Astrocyte of the hippocampus (primary cell): ENCODE measurements at regions not wholly inside any gene's neighbourhood (a gene's known extent, or its start where the extent isn't known, plus 50 kb on each side); places are given as distances from the start of the nearest gene placed in this dataset.
A peak's percentile ranks its signal among the peaks of the same experiment; 100 is the strongest.

ENCODE experiments used
- DNase-seq: peaks from one replicate; pipeline ENCODE4 v3.0.0; 2011; ENCODE audit warnings: low read depth, low spot score

- DNase-seq, result no peak
Observed at GRCh38 chr7:18243731-18244130, 216.1 kb upstream of the PRPS1L1 start.

- DNase-seq, result no peak
Observed at GRCh38 chr7:18250133-18250532, 222.5 kb upstream of the PRPS1L1 start.

GRCh38 chr7:18257711-18258110, 230.1 kb upstream of the PRPS1L1 start:
- no peak for DNase-seq

GRCh38 chr7:18262058-18262457, 233.5 kb upstream of the HDAC9 start:
- DNase-seq, result peak; percentile 6

- DNase-seq, result no peak
Observed at GRCh38 chr7:18265611-18266281, 229.8 kb upstream of the HDAC9 start.

GRCh38 chr7:18268571-18268970, 227.0 kb upstream of the HDAC9 start:
- peak; percentile 15 for DNase-seq

- no peak for DNase-seq
Observed at GRCh38 chr7:18276380-18276779, 219.2 kb upstream of the HDAC9 start.

GRCh38 chr7:18278316-18278715, 217.2 kb upstream of the HDAC9 start:
- DNase-seq, result no peak

GRCh38 chr7:18283045-18283444, 212.5 kb upstream of the HDAC9 start:
- no peak for DNase-seq

GRCh38 chr7:18287482-18287881, 208.1 kb upstream of the HDAC9 start:
- no peak for DNase-seq

- no peak for DNase-seq
Observed at GRCh38 chr7:18288322-18289037, 207.1 kb upstream of the HDAC9 start.

- no peak for DNase-seq
Observed at GRCh38 chr7:18289788-18290187, 205.8 kb upstream of the HDAC9 start.

- no peak for DNase-seq
Observed at GRCh38 chr7:18290223-18290622, 205.3 kb upstream of the HDAC9 start.

- DNase-seq, result no peak
Observed at GRCh38 chr7:18290865-18291264, 204.7 kb upstream of the HDAC9 start.

- no peak for DNase-seq
Observed at GRCh38 chr7:18292584-18292983, 203.0 kb upstream of the HDAC9 start.

GRCh38 chr7:18293759-18294158, 201.8 kb upstream of the HDAC9 start:
- DNase-seq, result no peak

- DNase-seq, result no peak
Observed at GRCh38 chr7:18294411-18294810, 201.1 kb upstream of the HDAC9 start.

GRCh38 chr7:18295781-18296423, 199.6 kb upstream of the HDAC9 start:
- DNase-seq, result no peak

GRCh38 chr7:18302097-18302496, 193.5 kb upstream of the HDAC9 start:
- no peak for DNase-seq

- peak; percentile 73 for DNase-seq
Observed at GRCh38 chr7:18305866-18306265, 189.7 kb upstream of the HDAC9 start.

- DNase-seq, result no peak
Observed at GRCh38 chr7:18306696-18307095, 188.9 kb upstream of the HDAC9 start.

- no peak for DNase-seq
Observed at GRCh38 chr7:18308938-18309337, 186.6 kb upstream of the HDAC9 start.

- no peak for DNase-seq
Observed at GRCh38 chr7:18312482-18312881, 183.1 kb upstream of the HDAC9 start.
